ENCODE measurements at regions not wholly inside any gene's neighbourhood (a gene's known extent, or its start where the extent isn't known, plus 50 kb on each side); places are given as distances from the start of the nearest gene placed in this dataset.

DNA sequence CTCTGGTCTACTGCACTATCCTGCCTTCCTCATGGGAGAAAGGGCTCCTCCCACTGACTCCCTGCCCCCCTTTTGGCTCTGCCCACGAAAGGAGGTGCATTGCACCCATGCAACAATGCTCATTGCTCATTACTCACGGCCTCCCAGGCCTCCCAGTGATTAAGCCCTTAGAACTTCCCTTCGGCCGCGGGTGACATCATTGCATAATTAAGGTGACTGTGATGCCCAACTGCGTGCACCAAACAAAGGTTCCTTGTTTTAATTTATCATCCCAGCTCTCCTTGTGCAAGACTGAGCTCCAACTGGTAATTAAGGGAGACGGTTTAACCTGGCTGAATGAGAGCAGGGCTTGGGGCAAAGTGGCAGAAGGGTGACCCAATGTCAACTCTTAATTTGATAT is 180.4 kb downstream of the GAS1 start:
- no peak overlapping the region for H3K9ac ChIP-seq (ENCODE audit: low read length)
- no peak overlapping the region for H3K27ac ChIP-seq (ENCODE audit: low read length in 2 of 2)
- no peaks in the 10 kb centered on the region for H3K36me3 ChIP-seq (replicated peaks in 1 of 2; ENCODE audit: control extremely low read depth in 1 of 2, control insufficient read depth in 1 of 2, extremely low read depth in 1 of 2, insufficient read depth in 2 of 2, low read length in 1 of 2)
- ChIA-PET CTCF (no interaction called here), POLR2A (no interaction called here)
- Mint-ChIP-seq H3K27ac (no peak overlapping the region), H3K4me1 (no peaks in the 10 kb centered on the region), H3K9me3 (ENCODE audit: insufficient read depth) (no peaks in the 10 kb centered on the region), H3K4me3 (no peak overlapping the region), H3K27me3 (no peaks in the 10 kb centered on the region)
- H3K4me2 ChIP-seq (replicated peaks; ENCODE audit: low read depth, low read length, poor library complexity, severe bottlenecking): no peak overlapping the region
- no peaks in the 10 kb centered on the region for H3K79me2 ChIP-seq (ENCODE audit: control insufficient read depth, insufficient read depth, low read length)
- no peaks in the 10 kb centered on the region for H3K27me3 ChIP-seq (replicated peaks in 1 of 4; ENCODE audit: control extremely low read depth in 1 of 4, control insufficient read depth in 3 of 4, insufficient read depth in 4 of 4, low read length in 3 of 4)
- H4K20me1 ChIP-seq (ENCODE audit: control insufficient read depth, insufficient read depth, low read length, poor library complexity, severe bottlenecking): no peaks in the 10 kb centered on the region
- no peaks in the 10 kb centered on the region for H3K4me1 ChIP-seq (ENCODE audit: control insufficient read depth in 2 of 2, insufficient read depth in 2 of 2, low read length in 2 of 2)
- WGBS (ENCODE audit: insufficient coverage): 83% methylated on average over 6 of the region's 7 CpGs
- no peak overlapping the region for H3K4me3 ChIP-seq (ENCODE audit: control extremely low read depth in 1 of 5, extremely low read depth in 1 of 5, insufficient read depth in 1 of 5, low read depth in 2 of 5, low read length in 4 of 5)
- intact Hi-C loops (cut with micrococcal nuclease): no loop called here
- ATAC-seq (ENCODE audit: low read depth): no peak
- TF ChIP-seq EZH2 (IDR thresholded peaks at IDR 0.05; ENCODE audit: borderline replicate concordance, insufficient read depth, low read depth, low read length, poor library complexity, severe bottlenecking): no peak
- TF ChIP-seq, protein P1, sequence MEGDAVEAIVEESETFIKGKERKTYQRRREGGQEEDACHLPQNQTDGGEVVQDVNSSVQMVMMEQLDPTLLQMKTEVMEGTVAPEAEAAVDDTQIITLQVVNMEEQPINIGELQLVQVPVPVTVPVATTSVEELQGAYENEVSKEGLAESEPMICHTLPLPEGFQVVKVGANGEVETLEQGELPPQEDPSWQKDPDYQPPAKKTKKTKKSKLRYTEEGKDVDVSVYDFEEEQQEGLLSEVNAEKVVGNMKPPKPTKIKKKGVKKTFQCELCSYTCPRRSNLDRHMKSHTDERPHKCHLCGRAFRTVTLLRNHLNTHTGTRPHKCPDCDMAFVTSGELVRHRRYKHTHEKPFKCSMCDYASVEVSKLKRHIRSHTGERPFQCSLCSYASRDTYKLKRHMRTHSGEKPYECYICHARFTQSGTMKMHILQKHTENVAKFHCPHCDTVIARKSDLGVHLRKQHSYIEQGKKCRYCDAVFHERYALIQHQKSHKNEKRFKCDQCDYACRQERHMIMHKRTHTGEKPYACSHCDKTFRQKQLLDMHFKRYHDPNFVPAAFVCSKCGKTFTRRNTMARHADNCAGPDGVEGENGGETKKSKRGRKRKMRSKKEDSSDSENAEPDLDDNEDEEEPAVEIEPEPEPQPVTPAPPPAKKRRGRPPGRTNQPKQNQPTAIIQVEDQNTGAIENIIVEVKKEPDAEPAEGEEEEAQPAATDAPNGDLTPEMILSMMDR (IDR thresholded peaks at IDR 0.05): no peak
- no peak for DNase-seq
- H2AFZ ChIP-seq (ENCODE audit: insufficient read depth, low read depth, low read length, poor library complexity, severe bottlenecking): no peak overlapping the region
- no peaks in the 10 kb centered on the region for H3K9me3 ChIP-seq (ENCODE audit: control extremely low read depth in 1 of 3, control insufficient read depth in 2 of 3, insufficient read depth in 1 of 3, low read length in 2 of 3)

DNA sequence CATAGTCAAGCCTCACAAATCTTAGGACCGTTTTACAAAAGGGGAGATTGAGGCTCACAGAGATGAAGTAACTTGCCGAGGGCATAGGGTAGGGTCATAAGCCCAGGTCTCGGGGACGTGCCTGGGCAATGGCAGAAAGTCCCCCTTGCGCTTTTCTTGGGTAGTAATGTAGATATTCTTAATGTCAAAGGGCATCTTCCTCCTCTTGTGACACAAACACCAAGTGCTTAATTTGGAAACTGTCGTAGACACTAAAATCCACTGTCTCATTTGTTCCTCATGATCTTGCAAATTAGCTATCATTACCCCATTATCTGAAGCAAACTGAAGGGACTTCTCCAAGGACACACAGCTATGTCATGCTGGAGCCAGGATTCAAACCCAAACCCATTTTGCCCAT is 180.8 kb downstream of the GAS1 start:
- H3K27me3 Mint-ChIP-seq: no peaks in the 10 kb centered on the region
- ChIA-PET CTCF (no interaction called here), POLR2A (no interaction called here)
- no peaks in the 10 kb centered on the region for H3K9me3 Mint-ChIP-seq (ENCODE audit: insufficient read depth)
- DNase-seq: no peak
- H3K4me3 Mint-ChIP-seq: no peak overlapping the region
- H3K27ac ChIP-seq (ENCODE audit: low read length in 2 of 2): no peak overlapping the region
- H3K9me3 ChIP-seq (ENCODE audit: control extremely low read depth in 1 of 3, control insufficient read depth in 2 of 3, insufficient read depth in 1 of 3, low read length in 2 of 3): no peaks in the 10 kb centered on the region
- no peaks in the 10 kb centered on the region for H3K27me3 ChIP-seq (replicated peaks in 1 of 4; ENCODE audit: control extremely low read depth in 1 of 4, control insufficient read depth in 3 of 4, insufficient read depth in 4 of 4, low read length in 3 of 4)
- H3K9ac ChIP-seq (ENCODE audit: low read length): no peak overlapping the region
- no peak overlapping the region for H3K4me2 ChIP-seq (replicated peaks; ENCODE audit: low read depth, low read length, poor library complexity, severe bottlenecking)
- H3K4me3 ChIP-seq (ENCODE audit: control extremely low read depth in 1 of 5, extremely low read depth in 1 of 5, insufficient read depth in 1 of 5, low read depth in 2 of 5, low read length in 4 of 5): no peak overlapping the region
- TF ChIP-seq, protein P1 (IDR thresholded peaks at IDR 0.05): no peak
- no peak for TF ChIP-seq EZH2 (IDR thresholded peaks at IDR 0.05; ENCODE audit: borderline replicate concordance, insufficient read depth, low read depth, low read length, poor library complexity, severe bottlenecking)
- no peaks in the 10 kb centered on the region for H3K4me1 ChIP-seq (ENCODE audit: control insufficient read depth in 2 of 2, insufficient read depth in 2 of 2, low read length in 2 of 2)
- no peak overlapping the region for H2AFZ ChIP-seq (ENCODE audit: insufficient read depth, low read depth, low read length, poor library complexity, severe bottlenecking)
- no peak overlapping the region for H3K27ac Mint-ChIP-seq
- ATAC-seq (ENCODE audit: low read depth): no peak
- no peaks in the 10 kb centered on the region for H3K4me1 Mint-ChIP-seq
- intact Hi-C loops (cut with micrococcal nuclease): no loop called here
- H4K20me1 ChIP-seq (ENCODE audit: control insufficient read depth, insufficient read depth, low read length, poor library complexity, severe bottlenecking): no peaks in the 10 kb centered on the region
- WGBS (ENCODE audit: insufficient coverage): 100% methylated on average over 1 of the region's 6 CpGs
- H3K36me3 ChIP-seq (replicated peaks in 1 of 2; ENCODE audit: control extremely low read depth in 1 of 2, control insufficient read depth in 1 of 2, extremely low read depth in 1 of 2, insufficient read depth in 2 of 2, low read length in 1 of 2): no peaks in the 10 kb centered on the region
- no peaks in the 10 kb centered on the region for H3K79me2 ChIP-seq (ENCODE audit: control insufficient read depth, insufficient read depth, low read length)
